ENCODE measurements at regions not wholly inside any gene's neighbourhood (a gene's known extent, or its start where the extent isn't known, plus 50 kb on each side); places are given as distances from the start of the nearest gene placed in this dataset.

GRCh38 chr16:47753659-47754058 is 292.5 kb downstream of the PHKB start:
- no peak overlapping the region for H2AFZ ChIP-seq (ENCODE audit: low read length)
- H4K20me1 ChIP-seq (replicated peaks in 1 of 2; ENCODE audit: control insufficient read depth in 1 of 2, insufficient read depth in 2 of 2, low read length in 2 of 2), result no peaks in the 10 kb centered on the region
- no peak overlapping the region for H3K56ac ChIP-seq (replicated peaks; ENCODE audit: insufficient read length, low read depth, low read length)
- FAIRE-seq, result no peak
- POLR2A ChIA-PET (ENCODE audit: partially characterized antibody), result no interaction called here
- H3K36me3 ChIP-seq (ENCODE audit: control insufficient read depth in 2 of 4, insufficient read depth in 4 of 4, low read length in 3 of 4), result no peaks in the 10 kb centered on the region
- H3K9ac ChIP-seq (replicated peaks in 1 of 4; ENCODE audit: extremely low read depth in 1 of 4, low read depth in 3 of 4, low read length in 3 of 4), result no peak overlapping the region
- DNase-seq (ENCODE audit: low read depth in 1 of 2, low spot score in 2 of 2), result no peak
- no peaks in the 10 kb centered on the region for H3K9me3 ChIP-seq (ENCODE audit: insufficient read depth in 2 of 2, low read depth in 1 of 2, low read length in 1 of 2)
- no peaks in the 10 kb centered on the region for H3K27me3 ChIP-seq (replicated peaks in 1 of 4; ENCODE audit: control insufficient read depth in 3 of 4, extremely low read depth in 1 of 4, insufficient read depth in 3 of 4, low read length in 3 of 4)
- CTCF ChIA-PET (ENCODE audit: partially characterized antibody), result no interaction called here
- no peak overlapping the region for H2BK120ac ChIP-seq (replicated peaks; ENCODE audit: low read depth, low read length)
- no peak overlapping the region for H2BK15ac ChIP-seq (ENCODE audit: low read length)
- H3K23ac ChIP-seq (ENCODE audit: insufficient read length), result no peak overlapping the region
- no peak overlapping the region for H3K4me2 ChIP-seq (ENCODE audit: insufficient read depth in 1 of 2, low read depth in 2 of 2, low read length in 2 of 2)
- no peaks in the 10 kb centered on the region for H3K79me1 ChIP-seq (ENCODE audit: low read depth, low read length)
- H4K91ac ChIP-seq (replicated peaks; ENCODE audit: insufficient read length, low read length), result no peak overlapping the region
- WGBS, 2 experiments (ENCODE audit: extremely low coverage in 1 of 2, insufficient coverage in 1 of 2, insufficient read length in 1 of 2, insufficient replicate concordance in 2 of 2, low coverage in 1 of 2, low lambda C conversion rate in 2 of 2, missing lambda C conversion rate in 1 of 2), result 95% methylated on average over 1 of the region's 1 CpG; no CpG with 5 or more reads in 1 of the 2 experiments
- no peak overlapping the region for H3K14ac ChIP-seq (ENCODE audit: insufficient read length)
- H3K4me1 ChIP-seq (replicated peaks in 1 of 4; ENCODE audit: control insufficient read depth in 3 of 4, insufficient read depth in 4 of 4, low read length in 3 of 4), result no peaks in the 10 kb centered on the region
- H3K23me2 ChIP-seq (ENCODE audit: low read depth, low read length), result no peaks in the 10 kb centered on the region
- no peak overlapping the region for H3K27ac ChIP-seq (ENCODE audit: low read depth, low read length)
- no peak overlapping the region for H2BK12ac ChIP-seq (ENCODE audit: low read depth, low read length)
- no peak overlapping the region for H2AK5ac ChIP-seq (ENCODE audit: low read depth, low read length)
- H4K8ac ChIP-seq (ENCODE audit: extremely low read depth, insufficient read depth, low read length), result no peak overlapping the region
- no peaks in the 10 kb centered on the region for H3K79me2 ChIP-seq (ENCODE audit: control insufficient read depth in 1 of 2, insufficient read depth in 2 of 2, low read length in 2 of 2)
- no peak overlapping the region for H2BK5ac ChIP-seq (ENCODE audit: low read depth, low read length)
- H3K4ac ChIP-seq (replicated peaks; ENCODE audit: insufficient read length, low read depth, low read length), result no peak overlapping the region
- no peak overlapping the region for H3K18ac ChIP-seq (ENCODE audit: extremely low read depth, low read length)
- H4K5ac ChIP-seq (ENCODE audit: insufficient read length, low read depth, low read length), result no peak overlapping the region
- H2BK20ac ChIP-seq (ENCODE audit: low read length), result no peak overlapping the region
- no peak overlapping the region for H3K4me3 ChIP-seq (ENCODE audit: extremely low read depth in 1 of 4, insufficient read depth in 2 of 4, low read depth in 3 of 4, low read length in 4 of 4)
- TF ChIP-seq HDAC6 (IDR thresholded peaks at IDR 0.05; ENCODE audit: low read depth, low read length), result no peak
- TF ChIP-seq RNF2 (IDR thresholded peaks at IDR 0.05; ENCODE audit: borderline replicate concordance, low read depth, low read length, missing control alignments, poor library complexity, severe bottlenecking), result no peak
- TF ChIP-seq RBBP5 (IDR thresholded peaks at IDR 0.05; ENCODE audit: borderline replicate concordance, low read depth, low read length), result no peak
- TF ChIP-seq HDAC2 (IDR thresholded peaks at IDR 0.05; ENCODE audit: borderline replicate concordance in 1 of 2, low read depth in 2 of 2, low read length in 2 of 2), result no peak
- TF ChIP-seq FOSL1 (IDR thresholded peaks at IDR 0.05; ENCODE audit: insufficient read depth, low read depth, low read length), result no peak
- TF ChIP-seq MAFK (IDR thresholded peaks at IDR 0.05; ENCODE audit: low read depth, low read length), result no peak
- TF ChIP-seq SIN3A (conservative IDR thresholded peaks at IDR 0.05 in 1 of 2, IDR thresholded peaks at IDR 0.05 in 1 of 2; ENCODE audit: low read depth in 1 of 2, low read length in 2 of 2), result no peak
- no peak for TF ChIP-seq POU5F1 (IDR thresholded peaks at IDR 0.05; ENCODE audit: low read depth, low read length)
- TF ChIP-seq CTCF (IDR thresholded peaks at IDR 0.05; ENCODE audit: control extremely low read depth in 1 of 3, insufficient read depth in 1 of 3, low read depth in 1 of 3, low read length in 3 of 3), result no peak
- no peak for TF ChIP-seq CEBPB (IDR thresholded peaks at IDR 0.05; ENCODE audit: low read depth, low read length)
- no peak for TF ChIP-seq YY1 (IDR thresholded peaks at IDR 0.05; ENCODE audit: low read depth, low read length)
- no peak for TF ChIP-seq RXRA (IDR thresholded peaks at IDR 0.05; ENCODE audit: insufficient read depth, low read depth, low read length)
